Adrenal gland (tissue), 5 donors: ENCODE measurements at regions not wholly inside any gene's neighbourhood (a gene's known extent, or its start where the extent isn't known, plus 50 kb on each side); places are given as distances from the start of the nearest gene placed in this dataset.

ENCODE experiments used
- CTCF ChIP-seq, 6 experiments: fragments of 450-650 bp in 4 of 6; fragments of 200-600 bp in 2 of 6; sonication (generic) in 1 of 6; IDR thresholded peaks; 1 replicate in 5 of 6; 2 replicates in 1 of 6; pipeline versions ENCODE4 v1.5.1 to v1.8.0; 2016 to 2021; ENCODE audit warnings: antibody characterized with exemption in 6 of 6, mild to moderate bottlenecking in 2 of 6, moderate library complexity in 1 of 6
- POLR2A ChIP-seq, 2 donors: fragments of 450-650 bp; IDR thresholded peaks; one replicate each; pipeline ENCODE4 v1.6.1; 2017; ENCODE audit warnings: antibody characterized with exemption in 2 of 2, mild to moderate bottlenecking in 2 of 2, moderate library complexity in 1 of 2
- donor health status: DM: no; HTN: no; CAD: no.

DNA sequence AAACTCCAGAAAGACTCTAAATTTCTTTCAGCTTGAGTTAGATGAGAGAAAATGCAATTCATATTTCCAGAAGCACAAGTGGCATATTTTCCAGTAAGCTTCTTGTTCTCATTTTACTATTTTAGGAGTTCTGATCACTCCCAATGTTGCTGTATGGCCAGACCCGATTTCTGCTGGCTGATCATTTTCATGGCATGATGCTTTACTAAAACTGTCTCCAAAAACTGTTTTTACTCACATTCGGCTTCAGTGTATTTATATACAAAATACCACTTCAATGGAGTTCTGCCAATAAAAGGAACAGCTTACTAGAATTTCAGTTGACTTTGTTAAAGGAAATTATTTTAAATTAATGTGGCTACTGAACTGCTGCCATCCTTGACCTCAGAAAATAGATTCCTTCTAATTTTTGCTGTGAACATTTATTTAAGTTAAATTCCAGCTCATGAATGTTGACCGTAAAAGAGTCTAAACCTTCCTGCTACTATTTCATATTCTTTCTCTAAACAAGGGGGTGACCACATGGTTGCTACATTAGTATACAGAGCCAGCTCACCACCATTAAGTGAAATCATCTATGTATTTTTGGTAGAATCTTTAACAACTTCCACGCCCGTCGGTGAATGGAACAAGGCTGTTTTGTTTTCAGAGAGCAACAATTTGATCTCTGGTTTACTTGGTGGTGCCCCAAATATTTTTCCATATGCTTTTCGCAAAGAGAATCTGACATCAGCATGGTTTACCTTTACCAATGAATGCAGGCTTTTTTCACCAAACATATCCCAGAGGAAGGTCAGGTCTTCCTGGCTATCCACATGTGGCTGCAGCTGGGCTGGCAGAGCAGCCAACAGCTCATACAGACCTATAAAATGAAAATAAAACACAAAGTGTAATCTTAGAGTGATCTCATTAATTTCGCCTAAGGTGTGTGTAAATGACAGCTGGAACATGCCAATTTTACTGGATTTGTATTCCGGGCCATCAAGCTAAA is 101.2 kb downstream of the MPP7 start:
- TF ChIP-seq CTCF (IDR thresholded peaks at IDR 0.05) (no peak), POLR2A (IDR thresholded peaks at IDR 0.05) (no peak)
